ENCODE measurements at regions not wholly inside any gene's neighbourhood (a gene's known extent, or its start where the extent isn't known, plus 50 kb on each side); places are given as distances from the start of the nearest gene placed in this dataset.

- no peak for DNase-seq (ENCODE audit: low spot score in 2 of 2, unreplicated experiment in 2 of 2)
- no peak for TF ChIP-seq CTCF (IDR thresholded peaks at IDR 0.05; ENCODE audit: unreplicated experiment)
- peaks cover 11% of the 10 kb centered on the region for H3K36me3 Mint-ChIP-seq
- H3K9me3 Mint-ChIP-seq, result peaks cover 7% of the 10 kb centered on the region
- H3K4me1 Mint-ChIP-seq, result peaks cover 52% of the 10 kb centered on the region
- H3K27ac Mint-ChIP-seq, result peak overlapping the region; percentile 76
- H3K4me3 Mint-ChIP-seq, result no peak overlapping the region
- H3K27me3 Mint-ChIP-seq (ENCODE audit: low read depth), result no peaks in the 10 kb centered on the region
These were observed 886.2 kb downstream of the LTN1 start for GRCh38 chr21:28106370-28106890.

- no peak for DNase-seq (ENCODE audit: low spot score in 2 of 2, unreplicated experiment in 2 of 2)
- Mint-ChIP-seq H3K4me3 (no peak overlapping the region), H3K27me3 (ENCODE audit: low read depth) (no peaks in the 10 kb centered on the region), H3K4me1 (peaks cover 39% of the 10 kb centered on the region), H3K36me3 (peaks cover 8% of the 10 kb centered on the region), H3K27ac (no peak overlapping the region), H3K9me3 (peaks cover 7% of the 10 kb centered on the region)
- no peak for TF ChIP-seq CTCF (IDR thresholded peaks at IDR 0.05; ENCODE audit: unreplicated experiment)
These were observed 888.3 kb downstream of the LTN1 start for GRCh38 chr21:28104346-28104745.

- Mint-ChIP-seq H3K4me1 (peaks cover 25% of the 10 kb centered on the region), H3K4me3 (no peak overlapping the region), H3K27me3 (ENCODE audit: low read depth) (no peaks in the 10 kb centered on the region), H3K36me3 (no peaks in the 10 kb centered on the region), H3K9me3 (no peaks in the 10 kb centered on the region), H3K27ac (no peak overlapping the region)
- TF ChIP-seq CTCF (IDR thresholded peaks at IDR 0.05; ENCODE audit: unreplicated experiment), result no peak
- DNase-seq (ENCODE audit: low spot score in 2 of 2, unreplicated experiment in 2 of 2), result no peak
These were observed 892.3 kb downstream of the LTN1 start for GRCh38 chr21:28100366-28100765.

GRCh38 chr21:28099001-28099705 is 893.5 kb downstream of the LTN1 start:
- DNase-seq (ENCODE audit: low spot score in 2 of 2, unreplicated experiment in 2 of 2), result no peak
- H3K27me3 Mint-ChIP-seq (ENCODE audit: low read depth), result no peaks in the 10 kb centered on the region
- H3K4me3 Mint-ChIP-seq, result no peak overlapping the region
- H3K27ac Mint-ChIP-seq, result peak overlapping the region; percentile 25
- H3K4me1 Mint-ChIP-seq, result peaks cover 24% of the 10 kb centered on the region
- TF ChIP-seq CTCF (IDR thresholded peaks at IDR 0.05; ENCODE audit: unreplicated experiment), result no peak
- H3K36me3 Mint-ChIP-seq, result no peaks in the 10 kb centered on the region
- no peaks in the 10 kb centered on the region for H3K9me3 Mint-ChIP-seq

- peak overlapping the region; percentile 46 for H3K4me3 Mint-ChIP-seq
These were observed 901.2 kb downstream of the LTN1 start for GRCh38 chr21:28091466-28091865.

More at GRCh38 chr21:28091466-28091865, 901.2 kb downstream of the LTN1 start:
- peaks cover 31% of the 10 kb centered on the region for H3K4me1 Mint-ChIP-seq
- H3K27me3 Mint-ChIP-seq (ENCODE audit: low read depth), result no peaks in the 10 kb centered on the region
- peaks cover 27% of the 10 kb centered on the region for H3K36me3 Mint-ChIP-seq
- peaks cover 33% of the 10 kb centered on the region for H3K9me3 Mint-ChIP-seq
- no peak for DNase-seq (ENCODE audit: low spot score in 2 of 2, unreplicated experiment in 2 of 2)
- peak overlapping the region; percentile 73 for H3K27ac Mint-ChIP-seq
- no peak for TF ChIP-seq CTCF (IDR thresholded peaks at IDR 0.05; ENCODE audit: unreplicated experiment)

Data from mesothelial cell of epicardium (in vitro differentiated cells).